Central memory CD8-positive, alpha-beta T cell (primary cell): ENCODE measurements at regions not wholly inside any gene's neighbourhood (a gene's known extent, or its start where the extent isn't known, plus 50 kb on each side); places are given as distances from the start of the nearest gene placed in this dataset.
"Not testable (repeated sequence)": the region's sequence is repeated elsewhere in the genome, so short reads cannot be mapped to it uniquely, and the experiment has no call there.

Experiments used
- ATAC-seq: fragments of 150-1000 bp; cut with Tn5 transposase; replicated peaks from 2 replicates; pipeline ENCODE4 v1.10.0; 2022; ENCODE audit warnings: mild to moderate bottlenecking, moderate FRiP score, moderate number of reproducible peaks; ENCODE audit not compliant: poor library complexity, severe bottlenecking; ENCODE audit errors: extremely low read depth
- DNase-seq, 2 donors: peaks; one replicate each; pipeline ENCODE4 v3.0.0; 2021; ENCODE audit warnings: low spot score in 2 of 2
- H3K27ac Mint-ChIP-seq: one replicate; pipeline ENCODE4 v1.8.0; 2022; ENCODE audit warnings: low read depth, mild to moderate bottlenecking, moderate library complexity, mixed read lengths
- H3K27me3 Mint-ChIP-seq: one replicate; pipeline ENCODE4 v1.8.0; 2022; ENCODE audit warnings: mixed read lengths
- H3K36me3 Mint-ChIP-seq: one replicate; pipeline ENCODE4 v1.8.0; 2022; ENCODE audit warnings: mild to moderate bottlenecking, moderate library complexity, mixed read lengths; ENCODE audit not compliant: insufficient read depth
- H3K4me1 Mint-ChIP-seq: one replicate; pipeline ENCODE4 v1.8.0; 2022; ENCODE audit warnings: mixed read lengths
- H3K4me3 Mint-ChIP-seq: one replicate; pipeline ENCODE4 v1.8.0; 2022; ENCODE audit warnings: mild to moderate bottlenecking, moderate library complexity, mixed read lengths
- H3K9me3 Mint-ChIP-seq: one replicate; pipeline ENCODE4 v1.8.0; 2022; ENCODE audit warnings: mixed read lengths

DNA sequence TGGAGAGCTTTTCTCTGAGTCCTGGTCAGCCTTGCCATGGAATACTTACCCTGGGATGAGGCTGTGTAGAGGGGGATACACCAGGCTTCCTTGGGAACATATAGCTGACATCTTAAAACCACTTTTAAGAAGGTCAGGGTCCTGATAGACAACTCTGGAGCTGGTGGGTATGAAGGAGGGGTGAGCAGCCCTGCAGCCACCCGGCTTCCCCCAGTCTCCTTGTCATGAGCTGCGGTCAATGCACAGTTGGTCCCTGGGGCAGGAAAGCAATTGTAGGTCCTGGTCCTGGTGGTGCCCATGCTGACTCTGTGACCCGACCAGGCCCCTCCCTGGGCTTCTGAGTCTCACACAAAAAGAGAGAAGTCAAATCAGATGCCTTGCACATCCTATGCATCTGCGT lies 63.6 kb downstream of the MRPL36 start:
- ATAC-seq, result no peak
- H3K27me3 Mint-ChIP-seq, result peaks cover 88% of the 10 kb centered on the region

DNA sequence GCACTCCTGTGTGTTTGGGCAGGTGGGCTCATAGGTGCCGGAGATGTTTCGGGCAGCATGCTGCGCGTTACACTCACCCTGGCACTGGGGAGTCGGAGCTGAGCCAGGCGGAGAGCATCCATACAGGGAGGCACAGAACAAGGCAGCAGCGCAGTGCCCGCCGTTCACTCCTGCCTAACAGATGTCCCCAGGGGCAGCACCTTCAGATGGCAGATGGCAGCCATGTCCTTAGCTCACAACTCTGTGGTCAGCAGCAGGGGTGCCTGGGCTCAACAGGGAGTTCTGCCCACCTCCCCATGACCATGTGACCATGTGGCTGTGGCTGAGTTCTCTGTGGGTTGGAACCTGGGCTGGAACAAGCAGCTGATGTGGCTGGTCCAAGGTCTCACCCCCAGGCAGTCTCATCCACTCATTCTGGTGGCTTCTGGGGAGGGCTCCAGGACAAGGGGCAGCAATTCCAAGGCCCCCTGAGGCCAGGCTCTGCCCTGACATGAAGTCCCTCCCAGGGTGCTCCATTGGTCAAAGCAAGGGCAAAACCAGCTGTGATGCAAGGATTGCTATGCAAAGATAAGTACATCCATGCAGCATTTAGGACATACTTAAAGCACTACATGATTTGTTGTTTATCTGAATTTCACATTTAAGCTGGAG lies 64.2 kb downstream of the MRPL36 start:
- peaks cover 88% of the 10 kb centered on the region for H3K27me3 Mint-ChIP-seq
- no peak overlapping the region for H3K27ac Mint-ChIP-seq
- H3K9me3 Mint-ChIP-seq, result no peaks in the 10 kb centered on the region
- ATAC-seq (no peak), DNase-seq (peak in 1 of 2 donors; percentile 7)
- no peaks in the 10 kb centered on the region for H3K4me1 Mint-ChIP-seq
- no peaks in the 10 kb centered on the region for H3K36me3 Mint-ChIP-seq
- H3K4me3 Mint-ChIP-seq, result no peak overlapping the region

More for the DNA sequence above, 63.6 kb downstream of the MRPL36 start:
- Mint-ChIP-seq H3K27ac (no peak overlapping the region), H3K4me3 (no peak overlapping the region), H3K36me3 (no peaks in the 10 kb centered on the region), H3K9me3 (no peaks in the 10 kb centered on the region), H3K4me1 (no peaks in the 10 kb centered on the region)
- peak in 1 of 2 donors; percentile 7 for DNase-seq

- Mint-ChIP-seq H3K27me3 (peaks cover 86% of the 10 kb centered on the region), H3K36me3 (no peaks in the 10 kb centered on the region), H3K4me3 (no peak overlapping the region), H3K4me1 (no peaks in the 10 kb centered on the region), H3K27ac (no peak overlapping the region), H3K9me3 (no peaks in the 10 kb centered on the region)
- DNase-seq, result peak in 1 of 2 donors; percentile 4
- no peak for ATAC-seq
These were observed 64.7 kb downstream of the MRPL36 start for GRCh38 chr5:1734908-1735289.

DNA sequence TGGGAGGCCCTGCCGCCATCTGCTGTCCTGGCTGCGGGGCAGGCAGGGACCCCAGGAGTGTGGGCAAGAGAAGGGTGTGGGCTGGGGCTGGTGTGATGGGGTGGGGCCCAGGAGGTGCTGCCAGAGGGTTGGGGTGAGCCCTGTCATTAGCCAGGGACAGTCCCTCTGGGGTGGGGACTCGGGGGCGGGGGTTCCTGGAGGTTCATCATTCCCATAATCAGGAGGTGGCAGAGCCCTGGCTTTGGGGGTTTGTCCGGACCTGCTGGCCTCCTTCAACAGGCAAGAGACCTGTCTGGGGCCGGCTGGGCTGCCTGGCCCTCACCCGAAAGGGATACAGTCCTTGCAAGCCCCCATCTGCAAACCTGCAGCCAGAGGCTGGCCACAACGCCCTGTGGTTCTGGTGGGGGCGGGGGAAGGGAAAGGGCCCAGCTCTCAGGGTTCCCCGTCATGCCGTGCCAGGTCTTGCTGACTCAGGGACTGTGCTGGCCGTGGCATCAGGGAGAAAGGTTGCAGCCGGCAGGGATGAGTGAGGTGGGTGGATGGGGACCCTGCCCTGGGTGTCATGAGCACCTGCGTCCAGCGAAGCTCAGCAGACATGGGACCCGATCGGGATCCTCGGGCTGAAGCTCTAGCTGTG lies 65.2 kb downstream of the MRPL36 start:
- DNase-seq (peak in 1 of 2 donors; percentile 5), ATAC-seq (no peak)
- Mint-ChIP-seq H3K27me3 (peaks cover 81% of the 10 kb centered on the region), H3K27ac (no peak overlapping the region), H3K4me1 (no peaks in the 10 kb centered on the region), H3K4me3 (no peak overlapping the region), H3K36me3 (no peaks in the 10 kb centered on the region), H3K9me3 (no peaks in the 10 kb centered on the region)

DNA sequence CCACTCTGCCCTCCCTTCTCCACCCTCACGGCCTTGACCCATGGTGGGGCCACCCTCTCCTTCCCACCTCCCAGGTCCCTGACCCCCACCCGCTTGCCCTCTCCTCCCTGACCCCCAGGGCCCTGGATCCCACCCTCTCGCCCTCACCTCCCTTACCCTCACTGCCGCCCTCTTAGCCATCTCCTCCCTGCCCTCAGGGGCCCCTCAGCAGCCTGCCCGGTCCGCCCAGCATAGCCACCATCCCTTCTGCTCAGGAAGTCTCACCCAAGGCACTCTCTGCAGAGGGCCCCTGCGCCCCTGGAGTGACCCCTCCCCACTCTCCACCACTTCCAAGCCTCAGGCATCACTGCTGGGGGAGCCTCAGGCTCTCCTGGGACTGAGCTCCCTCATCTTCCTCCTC lies 66.3 kb downstream of the MRPL36 start:
- no peaks in the 10 kb centered on the region for H3K36me3 Mint-ChIP-seq
- ATAC-seq (no peak), DNase-seq (peak in 1 of 2 donors; percentile 6)
- no peak overlapping the region for H3K27ac Mint-ChIP-seq
- H3K4me3 Mint-ChIP-seq, result no peak overlapping the region
- H3K27me3 Mint-ChIP-seq, result peaks cover 75% of the 10 kb centered on the region
- H3K4me1 Mint-ChIP-seq, result no peaks in the 10 kb centered on the region
- H3K9me3 Mint-ChIP-seq, result no peaks in the 10 kb centered on the region

DNA sequence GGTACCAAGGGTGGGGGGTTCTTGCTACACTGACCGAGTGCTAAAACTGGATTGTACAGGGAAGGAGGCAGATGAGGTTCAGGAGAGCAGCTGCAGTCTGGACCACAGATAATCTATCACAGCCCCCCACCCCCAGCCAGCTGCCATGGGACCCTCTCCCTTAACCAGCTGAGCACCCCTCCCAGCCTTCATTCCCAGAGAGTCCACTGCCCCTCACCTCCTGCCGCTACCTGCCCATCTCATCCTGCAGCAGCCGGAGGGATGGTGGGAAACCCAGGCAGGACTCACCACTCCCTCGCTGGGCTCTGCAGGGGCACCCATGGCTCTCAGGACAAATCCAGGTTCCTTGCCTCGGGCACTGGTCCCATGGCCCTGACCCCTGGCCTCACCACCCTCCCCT lies 66.7 kb downstream of the MRPL36 start:
- Mint-ChIP-seq H3K27ac (no peak overlapping the region), H3K36me3 (no peaks in the 10 kb centered on the region), H3K4me1 (no peaks in the 10 kb centered on the region), H3K4me3 (no peak overlapping the region), H3K27me3 (peaks cover 75% of the 10 kb centered on the region), H3K9me3 (no peaks in the 10 kb centered on the region)
- DNase-seq, result peak; percentile 5
- ATAC-seq, result no peak

DNA sequence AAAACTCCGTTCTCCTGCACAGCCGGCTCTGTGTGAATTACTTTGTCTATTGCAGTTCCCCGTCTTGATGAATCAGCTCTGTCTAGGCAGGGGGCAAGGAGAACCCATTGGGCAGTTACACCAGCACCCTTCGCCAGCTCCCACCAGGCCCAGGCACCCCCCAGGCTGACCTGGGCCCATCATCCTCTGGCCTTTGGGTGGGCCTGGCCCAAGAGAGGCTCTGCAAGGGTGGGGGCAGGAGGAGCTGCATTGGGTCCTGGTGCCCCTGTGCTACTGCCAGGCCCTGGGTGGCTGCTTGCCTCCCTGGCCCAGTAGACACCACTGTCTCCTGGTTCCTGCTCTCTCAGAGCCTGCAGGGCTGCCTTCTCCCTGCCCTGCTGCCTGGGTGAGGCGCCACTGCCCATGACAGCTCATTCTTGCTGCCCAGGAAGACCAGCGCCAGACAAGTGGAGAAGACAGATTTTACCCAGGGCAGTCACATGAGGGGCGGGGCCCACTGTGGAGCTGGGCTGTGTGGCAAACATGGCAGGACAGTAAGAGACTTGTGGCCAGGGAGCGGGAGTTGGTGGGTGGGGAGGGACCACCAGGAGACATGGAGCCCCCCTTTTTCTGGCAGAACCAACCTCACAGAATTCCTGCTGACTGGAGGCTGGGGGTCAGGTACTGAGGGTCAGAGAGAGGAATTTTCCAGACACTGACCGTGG lies 67.2 kb downstream of the MRPL36 start:
- no peak overlapping the region for H3K4me3 Mint-ChIP-seq
- no peaks in the 10 kb centered on the region for H3K4me1 Mint-ChIP-seq
- DNase-seq (peak; percentile 5 to 6), ATAC-seq (no peak)
- peaks cover 73% of the 10 kb centered on the region for H3K27me3 Mint-ChIP-seq
- peaks cover 1% of the 10 kb centered on the region for H3K36me3 Mint-ChIP-seq
- H3K27ac Mint-ChIP-seq, result no peak overlapping the region
- no peaks in the 10 kb centered on the region for H3K9me3 Mint-ChIP-seq

DNA sequence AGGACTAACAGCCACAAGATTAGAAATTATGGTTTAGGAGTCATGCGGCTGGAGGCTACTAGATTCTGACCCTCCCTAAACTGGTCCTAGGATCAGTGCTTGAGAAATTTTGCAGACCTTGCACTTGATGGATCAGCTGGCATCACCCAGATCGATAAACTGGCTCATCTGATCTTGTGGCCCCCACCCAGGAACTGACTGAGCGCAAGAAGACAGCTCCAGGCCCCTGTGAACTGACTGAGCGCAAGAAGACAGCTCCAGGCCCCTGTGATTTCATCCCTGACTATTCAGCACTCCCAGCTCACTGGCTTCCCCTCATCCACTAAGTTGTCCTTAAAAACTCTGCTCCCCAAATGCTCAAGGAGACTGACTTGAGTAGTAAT lies 67.8 kb downstream of the MRPL36 start:
- H3K36me3 Mint-ChIP-seq, H3K4me1 Mint-ChIP-seq, H3K27ac Mint-ChIP-seq, H3K4me3 Mint-ChIP-seq, ATAC-seq, H3K9me3 Mint-ChIP-seq: not testable (repeated sequence)
- peak in 1 of 2 donors; percentile 7 for DNase-seq
- peaks cover 77% of the 10 kb centered on the region for H3K27me3 Mint-ChIP-seq

- Mint-ChIP-seq H3K4me1 (no peaks in the 10 kb centered on the region), H3K27me3 (peaks cover 77% of the 10 kb centered on the region), H3K9me3 (no peaks in the 10 kb centered on the region), H3K27ac (no peak overlapping the region), H3K4me3 (no peak overlapping the region), H3K36me3 (peaks cover 1% of the 10 kb centered on the region)
- DNase-seq (no peak), ATAC-seq (no peak)
These were observed 68.5 kb downstream of the MRPL36 start for GRCh38 chr5:1731091-1731639.

DNA sequence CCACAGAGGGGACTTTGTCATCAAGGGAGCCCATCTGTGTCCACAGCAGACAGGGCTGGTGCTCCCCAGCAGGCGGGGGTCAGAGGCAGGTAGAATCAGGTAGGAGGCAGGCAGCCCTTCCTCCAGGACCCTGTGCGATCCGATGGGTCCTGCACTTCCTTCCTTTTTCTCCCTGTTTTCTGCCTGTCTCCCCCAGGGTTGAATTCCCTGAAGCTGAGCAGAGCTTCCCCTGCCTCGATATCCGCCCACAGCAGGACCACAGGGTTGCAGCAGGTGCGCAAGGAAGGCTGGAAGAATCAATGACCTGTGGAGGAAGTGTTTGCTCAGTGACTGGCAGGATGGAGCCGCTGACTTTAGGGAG lies 69.2 kb downstream of the MRPL36 start:
- Mint-ChIP-seq H3K27me3 (peaks cover 77% of the 10 kb centered on the region), H3K4me3 (no peak overlapping the region), H3K27ac (no peak overlapping the region), H3K4me1 (no peaks in the 10 kb centered on the region), H3K36me3 (peaks cover 1% of the 10 kb centered on the region), H3K9me3 (no peaks in the 10 kb centered on the region)
- DNase-seq (peak in 1 of 2 donors; percentile 4), ATAC-seq (no peak)

DNA sequence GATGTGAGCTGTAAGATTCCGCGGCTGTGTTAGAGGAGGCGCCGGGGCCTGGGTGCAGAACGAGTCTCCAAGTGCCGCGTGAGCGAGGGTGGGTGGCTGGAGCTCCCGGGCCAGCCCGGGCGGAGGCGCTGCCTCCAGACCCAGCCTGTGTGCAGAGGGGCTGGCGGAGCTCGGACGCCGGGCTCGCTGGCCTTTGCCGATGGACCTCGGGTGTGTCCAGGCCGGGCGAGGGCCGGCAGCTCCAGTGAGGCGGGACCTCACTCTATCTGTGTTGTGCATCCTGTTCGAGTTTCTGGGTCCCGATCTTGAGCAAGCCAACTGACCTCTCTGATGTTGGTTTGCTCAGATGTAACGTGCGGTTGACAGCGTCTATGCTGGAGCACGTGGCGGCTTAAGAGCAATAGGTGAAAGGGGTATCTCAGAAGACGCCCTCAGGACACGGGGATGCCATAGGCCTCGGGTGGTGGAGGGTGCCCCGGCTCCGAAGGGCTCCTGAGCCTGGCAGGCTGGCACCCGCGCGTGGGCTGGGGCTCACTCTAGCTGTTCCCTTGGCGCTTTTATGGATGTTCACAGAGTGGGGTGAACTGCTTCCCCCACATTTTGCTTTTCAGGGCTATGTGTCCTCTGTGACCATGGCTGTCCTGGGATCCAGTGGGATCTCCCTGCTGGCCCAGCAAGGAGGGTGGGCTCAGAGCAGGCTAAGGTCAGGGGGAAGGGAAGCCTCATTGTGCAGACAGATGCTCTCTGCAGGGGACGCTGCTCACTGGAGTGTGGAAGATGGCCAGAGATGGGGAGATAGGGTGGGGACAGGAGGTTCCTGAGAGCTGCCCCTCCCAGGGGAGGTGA lies 69.8 kb downstream of the MRPL36 start:
- peaks cover 76% of the 10 kb centered on the region for H3K27me3 Mint-ChIP-seq
- ATAC-seq (no peak), DNase-seq (peak; percentile 5 to 10)
- no peak overlapping the region for H3K27ac Mint-ChIP-seq
- no peaks in the 10 kb centered on the region for H3K4me1 Mint-ChIP-seq
- H3K9me3 Mint-ChIP-seq, result no peaks in the 10 kb centered on the region
- H3K4me3 Mint-ChIP-seq, result no peak overlapping the region
- H3K36me3 Mint-ChIP-seq, result peaks cover 1% of the 10 kb centered on the region

GRCh38 chr5:1728846-1729245 lies 70.8 kb downstream of the MRPL36 start:
- Mint-ChIP-seq H3K4me1 (no peaks in the 10 kb centered on the region), H3K36me3 (peaks cover 1% of the 10 kb centered on the region), H3K27me3 (peaks cover 81% of the 10 kb centered on the region), H3K27ac (no peak overlapping the region), H3K4me3 (no peak overlapping the region), H3K9me3 (no peaks in the 10 kb centered on the region)
- peak in 1 of 2 donors; percentile 10 for DNase-seq
- no peak for ATAC-seq
